ENCODE measurements at regions not wholly inside any gene's neighbourhood (a gene's known extent, or its start where the extent isn't known, plus 50 kb on each side); places are given as distances from the start of the nearest gene placed in this dataset.

DNA sequence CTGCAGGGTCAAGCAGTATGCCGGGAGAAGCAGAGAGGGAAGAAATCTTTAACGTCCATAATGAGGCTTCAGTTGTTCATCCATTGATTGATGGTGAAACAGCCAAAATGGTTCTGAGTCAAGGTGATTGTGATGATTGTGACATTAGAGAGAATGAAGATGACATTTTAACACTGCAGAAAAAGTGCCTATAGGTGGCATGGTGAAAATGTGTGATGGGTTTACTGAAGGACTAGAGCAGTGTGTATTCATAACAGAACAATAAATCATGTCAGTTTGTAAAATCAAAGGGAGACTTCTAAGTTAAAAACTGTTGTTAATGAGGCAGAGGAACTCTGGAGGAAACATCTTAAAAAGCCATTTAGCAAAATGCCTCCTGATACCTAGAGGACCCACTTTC, 57.7 kb upstream of the CAND1 start:
- no peak for TF ChIP-seq POLR2A (IDR thresholded peaks at IDR 0.05; ENCODE audit: low read depth, low read length)
- TF ChIP-seq, protein P1, sequence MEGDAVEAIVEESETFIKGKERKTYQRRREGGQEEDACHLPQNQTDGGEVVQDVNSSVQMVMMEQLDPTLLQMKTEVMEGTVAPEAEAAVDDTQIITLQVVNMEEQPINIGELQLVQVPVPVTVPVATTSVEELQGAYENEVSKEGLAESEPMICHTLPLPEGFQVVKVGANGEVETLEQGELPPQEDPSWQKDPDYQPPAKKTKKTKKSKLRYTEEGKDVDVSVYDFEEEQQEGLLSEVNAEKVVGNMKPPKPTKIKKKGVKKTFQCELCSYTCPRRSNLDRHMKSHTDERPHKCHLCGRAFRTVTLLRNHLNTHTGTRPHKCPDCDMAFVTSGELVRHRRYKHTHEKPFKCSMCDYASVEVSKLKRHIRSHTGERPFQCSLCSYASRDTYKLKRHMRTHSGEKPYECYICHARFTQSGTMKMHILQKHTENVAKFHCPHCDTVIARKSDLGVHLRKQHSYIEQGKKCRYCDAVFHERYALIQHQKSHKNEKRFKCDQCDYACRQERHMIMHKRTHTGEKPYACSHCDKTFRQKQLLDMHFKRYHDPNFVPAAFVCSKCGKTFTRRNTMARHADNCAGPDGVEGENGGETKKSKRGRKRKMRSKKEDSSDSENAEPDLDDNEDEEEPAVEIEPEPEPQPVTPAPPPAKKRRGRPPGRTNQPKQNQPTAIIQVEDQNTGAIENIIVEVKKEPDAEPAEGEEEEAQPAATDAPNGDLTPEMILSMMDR (IDR thresholded peaks at IDR 0.05; ENCODE audit: extremely low read depth in 1 of 2, insufficient read depth in 1 of 2, low read depth in 1 of 2, low read length in 2 of 2) = no peak
- TF ChIP-seq, protein P2, sequence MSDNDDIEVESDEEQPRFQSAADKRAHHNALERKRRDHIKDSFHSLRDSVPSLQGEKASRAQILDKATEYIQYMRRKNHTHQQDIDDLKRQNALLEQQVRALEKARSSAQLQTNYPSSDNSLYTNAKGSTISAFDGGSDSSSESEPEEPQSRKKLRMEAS (IDR thresholded peaks at IDR 0.05; ENCODE audit: insufficient read depth, insufficient read length) = no peak
- TF ChIP-seq EZH2 (IDR thresholded peaks at IDR 0.05; ENCODE audit: borderline replicate concordance, low read depth, low read length, severe bottlenecking) = no peak
- no peak for TF ChIP-seq JUN (IDR thresholded peaks at IDR 0.05; ENCODE audit: borderline replicate concordance, insufficient read depth, insufficient read length, low read depth)
- no peak for TF ChIP-seq FOS (IDR thresholded peaks at IDR 0.05; ENCODE audit: borderline replicate concordance, insufficient read depth, low read length)
- no peak for TF ChIP-seq POLR2AphosphoS5 (IDR thresholded peaks at IDR 0.05; ENCODE audit: insufficient read depth, low read depth, low read length)
